Activated T-cell treated with anti-CD3 and anti-CD28 coated beads for 24 hours (primary cell): ENCODE measurements at regions not wholly inside any gene's neighbourhood (a gene's known extent, or its start where the extent isn't known, plus 50 kb on each side); places are given as distances from the start of the nearest gene placed in this dataset.

Source experiments
- DNase-seq: peaks from one replicate; pipeline ENCODE4 v3.0.0-alpha.2; 2020; ENCODE audit warnings: low read depth

GRCh38 chr10:124227055-124227975 is 133.9 kb upstream of the CHST15 start:
- no peak for DNase-seq

DNA sequence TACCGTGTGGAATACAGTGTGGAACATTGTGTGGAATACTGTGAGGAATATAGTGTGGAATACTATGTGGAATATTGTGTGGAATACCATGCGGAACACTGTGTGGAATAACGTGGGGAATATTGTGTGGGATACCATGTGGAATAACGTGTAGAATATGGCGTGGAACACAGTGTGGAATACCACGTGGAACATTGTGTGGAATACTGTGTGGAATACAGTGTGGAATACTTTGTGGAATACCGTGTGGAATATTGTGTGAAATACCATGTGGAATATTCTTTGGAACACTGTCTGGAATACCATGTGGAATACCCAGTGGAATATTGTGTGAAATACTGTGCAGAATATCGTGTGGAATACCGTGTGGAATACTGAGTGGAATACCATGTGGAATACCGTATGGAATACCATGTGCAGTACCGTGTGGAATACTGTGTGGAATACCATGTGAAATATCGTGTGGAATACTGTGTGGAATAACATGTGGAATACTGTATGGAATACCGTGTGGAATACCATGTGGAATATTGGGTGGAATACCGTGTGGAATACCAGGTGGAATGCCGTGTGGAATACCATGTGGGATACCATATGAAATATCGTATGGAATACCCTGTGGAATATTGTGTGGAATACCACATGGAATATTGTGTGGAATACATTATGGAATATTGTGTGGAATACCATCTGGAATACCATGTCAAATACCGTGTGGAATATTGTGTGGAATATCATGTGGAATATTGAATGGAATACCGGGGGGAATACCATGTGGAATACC is 133.1 kb upstream of the CHST15 start:
- DNase-seq, result no peak

DNA sequence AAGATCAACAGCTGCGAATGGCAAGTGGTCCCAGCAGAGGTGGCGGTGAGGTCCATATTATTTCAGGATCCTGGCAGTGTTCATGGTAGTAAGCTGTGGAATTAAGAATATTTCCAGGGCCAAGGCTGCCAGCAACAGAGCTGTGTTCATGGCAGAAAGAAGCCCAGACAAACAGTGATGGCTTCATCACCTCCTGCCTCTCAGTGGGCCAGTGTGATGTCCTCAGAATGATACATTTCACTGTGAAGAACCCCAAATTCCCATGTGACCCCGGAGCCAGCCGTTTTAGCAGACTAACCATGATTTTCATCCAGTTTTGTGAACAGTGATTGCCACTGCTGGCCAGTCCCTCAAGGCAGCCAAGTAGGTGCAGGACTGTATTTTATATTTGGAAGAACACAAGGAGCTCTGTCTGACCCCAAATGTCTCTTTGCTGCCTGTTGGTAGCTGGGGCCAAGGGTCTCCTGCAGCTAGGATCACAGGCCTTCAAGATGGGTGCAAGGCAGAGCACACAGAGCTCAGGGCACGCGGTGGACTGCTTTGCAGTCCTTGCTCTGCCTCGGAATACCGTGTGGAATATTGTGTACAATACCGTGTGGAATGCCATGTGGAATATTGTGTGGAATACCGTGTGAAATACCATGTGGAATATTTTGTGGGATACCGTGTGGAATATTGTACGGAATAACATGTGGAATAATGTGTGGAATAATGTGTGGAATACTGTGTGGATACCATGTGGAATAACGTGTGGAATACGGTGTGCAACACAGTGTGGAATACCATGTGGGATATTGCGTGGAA is 132.3 kb upstream of the CHST15 start:
- no peak for DNase-seq

DNA sequence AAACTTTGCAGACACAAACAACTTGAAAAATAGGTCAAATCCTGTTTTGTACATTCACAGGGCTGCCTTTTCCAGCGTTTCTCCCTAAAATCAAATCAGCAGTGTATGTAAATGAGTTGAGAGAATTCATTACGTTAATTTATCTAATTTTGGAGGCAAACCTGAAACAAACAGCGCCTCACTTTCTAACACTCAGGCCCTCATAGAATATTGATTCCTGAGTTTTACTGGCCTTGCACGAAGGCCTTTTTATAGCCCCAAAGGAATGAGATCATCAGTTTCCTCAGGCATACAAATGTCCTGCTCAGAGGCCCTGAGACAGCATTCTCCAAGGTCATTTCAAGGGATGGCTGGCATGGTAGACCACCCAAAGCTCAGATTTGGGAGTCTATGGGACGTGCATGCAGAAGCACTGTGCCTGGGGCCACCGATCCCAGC is 131.7 kb upstream of the CHST15 start:
- DNase-seq, result no peak

GRCh38 chr10:124224331-124225028 is 131.1 kb upstream of the CHST15 start:
- DNase-seq, result no peak

DNA sequence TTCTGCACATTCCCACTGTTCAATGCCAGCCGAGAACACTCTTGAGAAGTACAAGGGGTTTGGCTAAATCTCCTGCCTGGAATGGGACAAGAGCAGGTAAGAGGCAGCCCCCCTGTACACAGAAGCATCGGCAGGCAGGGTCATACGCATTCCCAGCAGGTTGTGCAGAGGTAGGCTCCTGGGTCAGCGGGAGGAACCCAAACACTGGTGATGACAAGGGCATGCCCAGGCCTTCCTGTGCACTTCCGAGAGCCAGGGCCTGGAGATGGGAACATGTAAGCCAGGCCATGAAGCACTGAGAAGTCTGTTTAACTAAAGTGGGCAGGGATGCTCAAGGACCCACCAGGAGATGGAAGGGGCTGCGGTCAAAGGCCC is 130.3 kb upstream of the CHST15 start:
- no peak for DNase-seq

DNA sequence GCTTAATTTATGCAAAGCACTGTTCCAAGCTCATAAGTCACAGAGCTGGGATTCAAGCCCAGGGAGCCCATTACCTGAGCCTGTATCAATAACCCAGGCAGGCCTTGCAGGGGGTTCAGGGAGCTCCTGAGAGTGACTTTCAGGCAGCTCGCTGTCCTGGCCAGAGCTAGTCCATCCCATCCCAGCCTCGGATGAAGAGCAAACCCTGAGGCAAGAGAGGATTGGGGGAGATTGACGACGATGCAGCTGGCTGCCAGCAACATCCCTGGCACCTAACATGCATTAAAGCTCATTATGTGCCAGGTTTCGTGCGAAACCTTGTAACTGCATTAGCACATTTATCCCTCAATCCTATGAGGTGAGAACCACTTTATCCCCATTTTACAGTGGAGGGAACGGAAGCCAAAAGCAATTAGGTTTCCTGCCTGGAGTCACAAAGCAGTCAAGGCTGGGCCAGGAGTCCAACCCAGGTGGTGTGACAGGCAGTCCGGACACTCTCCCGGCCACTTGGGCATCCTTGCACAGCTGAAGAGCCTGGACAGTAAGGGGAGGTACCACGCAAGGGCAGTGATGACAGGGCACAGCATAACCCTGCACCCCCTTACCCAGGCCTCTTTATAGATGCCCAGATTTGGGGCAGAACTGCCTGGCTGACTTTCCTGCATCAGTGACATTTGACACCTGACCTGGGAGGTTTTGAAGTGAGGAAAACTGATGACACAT is 129.8 kb upstream of the CHST15 start:
- DNase-seq, result no peak

GRCh38 chr10:124222318-124222987 is 129.1 kb upstream of the CHST15 start:
- no peak for DNase-seq

DNA sequence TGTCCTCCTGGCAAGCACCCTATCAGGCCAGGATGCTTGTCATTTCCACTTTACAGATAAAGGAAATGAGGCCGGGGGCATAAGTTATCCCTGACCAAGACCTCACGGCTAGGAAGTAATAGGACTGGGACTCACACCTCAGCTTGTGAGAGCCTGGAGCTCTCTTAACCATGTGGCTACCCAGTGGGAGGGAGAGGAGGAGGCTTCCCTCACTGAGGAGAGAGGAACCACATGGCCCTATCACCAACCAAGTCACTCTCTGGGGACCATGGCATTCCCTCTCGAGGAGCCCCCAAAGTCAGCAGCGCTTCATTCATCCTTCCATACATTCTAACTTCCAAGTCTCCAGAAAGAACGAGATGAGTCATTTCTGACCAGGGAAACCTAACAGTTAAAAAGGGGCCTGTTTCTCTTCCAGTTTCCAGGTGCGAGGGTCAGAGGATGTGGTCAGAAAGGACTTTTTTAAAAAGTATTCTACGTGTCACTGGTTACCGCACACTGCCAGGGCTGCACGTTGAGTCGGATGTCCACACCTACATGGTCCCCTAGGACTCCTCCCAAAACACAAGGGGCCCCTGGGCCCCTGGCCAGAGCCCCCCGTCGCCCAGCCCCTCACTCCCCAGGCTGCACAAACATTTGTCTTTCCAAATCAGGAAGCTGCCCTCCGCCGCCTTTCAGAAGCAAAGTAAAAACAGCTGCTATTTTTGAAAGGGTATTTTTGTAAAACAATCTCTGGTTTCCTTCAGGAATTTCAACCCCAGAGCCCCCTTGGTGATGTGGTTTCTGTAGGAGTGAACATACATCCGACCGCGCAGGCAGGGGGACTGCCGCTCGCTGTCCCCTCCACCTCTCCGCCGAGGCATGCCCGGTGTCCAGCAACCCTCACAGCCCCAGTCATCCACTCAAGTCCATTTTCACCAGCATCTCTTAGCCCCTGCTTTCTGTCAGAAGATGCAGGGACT is 128.2 kb upstream of the CHST15 start:
- no peak for DNase-seq

- no peak for DNase-seq
These were observed 127.6 kb upstream of the CHST15 start for GRCh38 chr10:124220971-124221355.

DNA sequence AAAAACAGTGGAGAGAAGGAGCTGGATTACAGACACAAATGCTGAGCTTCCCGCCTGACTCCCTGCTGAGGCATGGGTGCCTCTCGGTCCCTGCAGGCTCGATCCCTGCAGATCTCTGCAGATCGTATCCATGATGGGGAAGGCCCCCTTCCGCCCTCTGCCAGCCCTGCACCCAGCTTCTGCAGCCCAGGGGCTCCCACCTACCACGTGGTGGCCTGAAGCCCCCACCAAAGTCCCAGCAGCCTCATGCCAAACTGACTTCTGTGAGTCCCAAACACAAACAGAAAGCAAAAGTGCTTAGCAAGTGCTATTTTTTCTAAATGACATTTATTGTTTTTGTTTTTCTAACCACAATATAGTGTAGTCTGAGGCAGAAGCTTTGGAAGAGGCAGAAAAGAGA is 127.1 kb upstream of the CHST15 start:
- no peak for DNase-seq

DNA sequence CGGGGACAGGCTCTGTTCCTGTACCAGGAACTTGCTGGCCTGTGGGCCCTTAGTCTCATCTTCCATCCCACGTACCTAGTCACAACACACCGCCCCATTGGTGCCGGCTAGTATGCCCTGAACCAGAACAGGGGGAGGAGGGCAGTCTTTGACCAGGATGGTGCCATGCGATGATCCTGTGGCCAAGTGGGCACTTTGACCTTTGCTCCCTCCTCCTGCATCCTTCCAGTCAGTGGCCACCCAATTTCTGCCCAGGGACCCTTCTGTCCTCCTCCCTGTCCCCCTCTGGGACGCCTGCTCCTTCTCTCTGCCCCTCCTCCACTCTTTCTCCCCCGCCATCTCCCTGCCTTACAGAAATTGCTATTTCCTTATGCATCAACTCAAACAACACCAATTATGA is 126.3 kb upstream of the CHST15 start:
- DNase-seq, result no peak

DNA sequence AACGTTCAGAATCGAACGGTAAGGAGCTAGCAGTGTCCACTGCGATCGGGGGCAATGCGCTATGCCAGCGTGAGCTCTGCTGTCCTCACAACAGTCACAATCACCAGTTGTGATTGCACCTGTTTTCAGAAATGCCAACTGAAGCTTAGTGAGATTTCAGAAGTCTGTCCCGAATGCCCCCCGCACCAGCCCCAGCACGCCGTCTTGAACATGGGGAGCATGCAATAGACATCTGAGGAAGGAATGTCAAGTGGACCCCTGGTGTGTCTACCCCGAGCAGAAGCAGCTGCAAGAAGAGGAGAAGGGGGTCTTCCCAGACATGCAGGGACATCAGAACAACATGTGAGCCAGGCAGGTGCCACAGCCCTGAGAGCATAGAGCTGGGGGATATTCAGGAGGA is 125.7 kb upstream of the CHST15 start:
- no peak for DNase-seq

GRCh38 chr10:124217906-124218804 is 124.8 kb upstream of the CHST15 start:
- no peak for DNase-seq

DNA sequence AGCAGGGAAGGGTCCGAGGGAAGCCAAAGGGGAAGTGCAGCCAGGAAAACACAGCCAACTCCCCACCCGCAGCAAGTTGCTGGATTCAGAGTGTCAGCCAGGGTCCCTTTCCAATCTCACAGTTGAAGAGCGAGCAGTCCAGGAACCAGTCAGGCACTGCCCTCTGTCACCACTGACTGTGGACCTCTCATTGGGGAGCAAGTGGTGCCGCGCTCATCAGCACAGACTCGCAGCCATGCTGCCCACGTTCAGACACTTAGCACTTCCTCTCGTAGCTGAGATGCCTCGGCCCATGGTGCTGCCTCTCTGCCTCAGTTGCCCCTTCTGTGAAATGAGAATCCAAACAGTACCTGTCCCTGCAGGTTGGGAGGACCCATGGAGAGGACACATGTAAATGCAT is 123.6 kb upstream of the CHST15 start:
- DNase-seq, result no peak

GRCh38 chr10:124214610-124215375 is 121.4 kb upstream of the CHST15 start:
- no peak for DNase-seq

- no peak for DNase-seq
These were observed 120.6 kb upstream of the CHST15 start for GRCh38 chr10:124213899-124214510.
